GM10266 (cell line): ENCODE measurements at regions not wholly inside any gene's neighbourhood (a gene's known extent, or its start where the extent isn't known, plus 50 kb on each side); places are given as distances from the start of the nearest gene placed in this dataset.

ENCODE experiments used
- DNase-seq: peaks from one replicate; pipeline ENCODE4 v3.0.0; 2012; ENCODE audit errors: extremely low spot score
- TF ChIP-seq, protein P1 (sequence below): IDR thresholded peaks from 2 replicates; pipeline ENCODE4 v1.5.1; 2012; ENCODE audit warnings: mild to moderate bottlenecking, low read depth; ENCODE audit not compliant: control insufficient read depth, insufficient read depth; ENCODE audit errors: missing control alignments

DNA sequence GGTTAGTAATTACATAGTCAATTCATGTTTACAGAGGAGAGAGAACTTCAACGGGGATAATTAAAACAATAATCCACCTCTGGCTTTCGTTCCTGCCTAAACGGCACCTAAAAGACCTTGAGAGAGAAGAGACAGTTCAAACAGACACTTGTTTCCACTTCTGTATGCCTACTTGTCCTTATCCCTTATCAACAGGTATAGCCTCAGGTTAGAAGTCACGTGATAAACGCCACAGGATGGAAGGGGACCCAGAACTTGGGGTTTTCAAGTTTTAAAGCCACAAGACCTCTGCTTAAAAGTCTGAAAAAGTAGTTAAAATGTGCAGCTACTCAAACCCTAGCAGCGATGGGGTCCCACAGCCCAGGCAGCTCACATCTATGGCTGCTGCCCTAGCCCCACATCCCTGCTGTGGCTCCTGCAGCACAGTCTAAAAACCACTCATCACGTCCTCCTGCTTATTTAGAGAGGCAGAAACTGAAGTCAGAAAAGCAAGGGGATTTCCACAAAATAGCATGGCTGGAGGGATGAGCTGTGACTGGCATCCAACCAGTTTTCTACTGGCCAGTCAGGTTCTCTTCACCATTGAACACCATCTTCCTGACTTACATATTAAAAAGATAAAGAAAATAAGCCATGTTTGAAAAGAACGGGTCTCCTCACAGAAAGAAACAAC lies 51.2 kb upstream of the SEC16B start:
- DNase-seq: no peak
- TF ChIP-seq, protein P1, sequence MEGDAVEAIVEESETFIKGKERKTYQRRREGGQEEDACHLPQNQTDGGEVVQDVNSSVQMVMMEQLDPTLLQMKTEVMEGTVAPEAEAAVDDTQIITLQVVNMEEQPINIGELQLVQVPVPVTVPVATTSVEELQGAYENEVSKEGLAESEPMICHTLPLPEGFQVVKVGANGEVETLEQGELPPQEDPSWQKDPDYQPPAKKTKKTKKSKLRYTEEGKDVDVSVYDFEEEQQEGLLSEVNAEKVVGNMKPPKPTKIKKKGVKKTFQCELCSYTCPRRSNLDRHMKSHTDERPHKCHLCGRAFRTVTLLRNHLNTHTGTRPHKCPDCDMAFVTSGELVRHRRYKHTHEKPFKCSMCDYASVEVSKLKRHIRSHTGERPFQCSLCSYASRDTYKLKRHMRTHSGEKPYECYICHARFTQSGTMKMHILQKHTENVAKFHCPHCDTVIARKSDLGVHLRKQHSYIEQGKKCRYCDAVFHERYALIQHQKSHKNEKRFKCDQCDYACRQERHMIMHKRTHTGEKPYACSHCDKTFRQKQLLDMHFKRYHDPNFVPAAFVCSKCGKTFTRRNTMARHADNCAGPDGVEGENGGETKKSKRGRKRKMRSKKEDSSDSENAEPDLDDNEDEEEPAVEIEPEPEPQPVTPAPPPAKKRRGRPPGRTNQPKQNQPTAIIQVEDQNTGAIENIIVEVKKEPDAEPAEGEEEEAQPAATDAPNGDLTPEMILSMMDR: no peak

- DNase-seq: no peak
- TF ChIP-seq, protein P1: no peak
Observed at GRCh38 chr1:178021950-178022349, 52.1 kb upstream of the SEC16B start.

GRCh38 chr1:178023181-178023618 lies 53.3 kb upstream of the SEC16B start:
- TF ChIP-seq, protein P1: no peak
- no peak for DNase-seq

DNA sequence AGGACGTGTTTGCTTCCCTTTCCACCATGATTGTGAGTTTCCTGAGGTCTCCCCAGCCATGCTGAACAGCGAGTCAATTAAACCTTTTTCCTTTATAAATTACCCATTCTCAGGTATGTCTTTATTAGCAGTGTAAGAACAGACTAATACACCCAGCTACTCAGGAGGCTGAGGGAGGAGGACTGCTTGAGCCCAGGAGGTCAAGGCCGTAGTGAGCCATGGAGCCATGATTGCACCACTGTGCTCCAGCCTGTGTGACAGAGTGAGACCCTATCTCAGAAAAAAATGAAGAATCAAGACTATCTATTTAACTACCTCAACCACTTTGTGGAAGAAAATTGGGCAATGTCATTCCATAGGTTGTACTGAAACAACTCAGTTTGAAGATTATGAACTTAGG lies 54.6 kb upstream of the SEC16B start:
- TF ChIP-seq, protein P1: no peak
- no peak for DNase-seq

- TF ChIP-seq, protein P1: no peak
- DNase-seq: no peak
Observed at GRCh38 chr1:178025613-178026356, 55.9 kb upstream of the SEC16B start.

DNA sequence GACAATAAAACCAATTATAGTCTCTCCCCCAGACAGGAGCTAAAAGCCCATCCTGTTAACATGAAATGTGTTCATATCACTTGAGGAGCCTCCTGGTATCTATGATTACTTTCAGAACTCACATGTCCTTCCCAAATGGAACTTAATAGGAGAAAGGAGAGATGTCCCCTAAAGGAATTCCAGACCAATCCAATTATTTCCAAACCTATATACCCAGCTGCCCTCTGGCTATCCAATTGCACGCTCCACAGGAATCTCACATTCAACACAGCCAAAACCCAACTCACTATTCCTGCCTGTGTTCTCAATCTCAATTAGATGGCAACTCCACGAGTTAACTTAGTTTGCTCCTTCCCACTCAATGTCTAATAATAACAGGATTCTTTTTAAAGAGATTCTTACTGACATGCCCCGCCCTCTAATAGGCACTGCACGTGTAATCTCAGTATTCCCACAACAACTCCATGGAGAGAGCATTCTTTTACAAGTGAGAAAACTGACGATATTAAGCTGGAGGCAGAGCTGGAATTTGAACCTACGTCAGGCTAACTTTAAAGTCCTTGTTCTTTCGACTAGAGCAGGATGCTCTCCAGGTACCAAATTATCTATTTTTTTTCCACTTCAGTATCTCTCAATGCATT lies 59.1 kb upstream of the SEC16B start:
- TF ChIP-seq, protein P1: no peak
- DNase-seq: no peak
